ENCODE measurements at regions not wholly inside any gene's neighbourhood (a gene's known extent, or its start where the extent isn't known, plus 50 kb on each side); places are given as distances from the start of the nearest gene placed in this dataset.

DNA sequence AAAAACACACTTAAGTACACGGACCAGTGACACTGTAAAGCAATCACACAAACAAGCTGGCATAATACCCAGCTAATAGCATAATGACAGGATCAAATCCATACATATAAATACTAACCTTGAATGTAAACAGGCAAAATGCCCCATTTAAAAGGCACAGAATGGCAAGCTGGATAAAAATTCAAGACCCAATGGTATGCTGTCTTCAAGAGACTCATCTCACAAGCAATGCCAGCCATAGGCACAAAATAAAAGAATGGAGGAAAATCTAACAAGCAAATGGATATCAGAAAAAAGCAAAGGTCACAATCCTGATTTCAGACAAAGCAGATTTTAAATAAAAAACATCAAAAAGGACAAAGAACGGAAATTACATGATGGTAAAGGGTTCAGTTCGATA is 79.1 kb upstream of the PTGFR start:
- H3K4me1 Mint-ChIP-seq, result no peaks in the 10 kb centered on the region
- TF ChIP-seq EZH2 (IDR thresholded peaks at IDR 0.05; ENCODE audit: borderline replicate concordance, insufficient read depth, low read depth, low read length, poor library complexity, severe bottlenecking), result no peak
- TF ChIP-seq, protein P1, sequence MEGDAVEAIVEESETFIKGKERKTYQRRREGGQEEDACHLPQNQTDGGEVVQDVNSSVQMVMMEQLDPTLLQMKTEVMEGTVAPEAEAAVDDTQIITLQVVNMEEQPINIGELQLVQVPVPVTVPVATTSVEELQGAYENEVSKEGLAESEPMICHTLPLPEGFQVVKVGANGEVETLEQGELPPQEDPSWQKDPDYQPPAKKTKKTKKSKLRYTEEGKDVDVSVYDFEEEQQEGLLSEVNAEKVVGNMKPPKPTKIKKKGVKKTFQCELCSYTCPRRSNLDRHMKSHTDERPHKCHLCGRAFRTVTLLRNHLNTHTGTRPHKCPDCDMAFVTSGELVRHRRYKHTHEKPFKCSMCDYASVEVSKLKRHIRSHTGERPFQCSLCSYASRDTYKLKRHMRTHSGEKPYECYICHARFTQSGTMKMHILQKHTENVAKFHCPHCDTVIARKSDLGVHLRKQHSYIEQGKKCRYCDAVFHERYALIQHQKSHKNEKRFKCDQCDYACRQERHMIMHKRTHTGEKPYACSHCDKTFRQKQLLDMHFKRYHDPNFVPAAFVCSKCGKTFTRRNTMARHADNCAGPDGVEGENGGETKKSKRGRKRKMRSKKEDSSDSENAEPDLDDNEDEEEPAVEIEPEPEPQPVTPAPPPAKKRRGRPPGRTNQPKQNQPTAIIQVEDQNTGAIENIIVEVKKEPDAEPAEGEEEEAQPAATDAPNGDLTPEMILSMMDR (IDR thresholded peaks at IDR 0.05), result no peak
- ChIA-PET CTCF (no interaction called here), POLR2A (no interaction called here)
- no CpG with 5 or more reads among the region's 3 CpGs for WGBS (ENCODE audit: insufficient coverage)
- ATAC-seq (ENCODE audit: low read depth) (no peak), DNase-seq (no peak)
- H3K27me3 Mint-ChIP-seq, result no peaks in the 10 kb centered on the region
- Histone ChIP-seq H3K36me3 (replicated peaks in 1 of 2; ENCODE audit: control extremely low read depth in 1 of 2, control insufficient read depth in 1 of 2, extremely low read depth in 1 of 2, insufficient read depth in 2 of 2, low read length in 1 of 2) (no peaks in the 10 kb centered on the region), H3K4me1 (ENCODE audit: control insufficient read depth in 2 of 2, insufficient read depth in 2 of 2, low read length in 2 of 2) (no peaks in the 10 kb centered on the region), H3K9me3 (ENCODE audit: control extremely low read depth in 1 of 3, control insufficient read depth in 2 of 3, insufficient read depth in 1 of 3, low read length in 2 of 3) (peaks cover 0 to 8% (median 3%) of the 10 kb centered on the region in 3 donors), H3K4me2 (replicated peaks; ENCODE audit: low read depth, low read length, poor library complexity, severe bottlenecking) (no peak overlapping the region), H4K20me1 (ENCODE audit: control insufficient read depth, insufficient read depth, low read length, poor library complexity, severe bottlenecking) (no peaks in the 10 kb centered on the region), H3K79me2 (ENCODE audit: control insufficient read depth, insufficient read depth, low read length) (no peaks in the 10 kb centered on the region), H3K27me3 (replicated peaks in 1 of 4; ENCODE audit: control extremely low read depth in 1 of 4, control insufficient read depth in 3 of 4, insufficient read depth in 4 of 4, low read length in 3 of 4) (no peaks in the 10 kb centered on the region), H3K27ac (ENCODE audit: low read length in 2 of 2) (no peak overlapping the region), H3K9ac (ENCODE audit: low read length) (no peak overlapping the region), H2AFZ (ENCODE audit: insufficient read depth, low read depth, low read length, poor library complexity, severe bottlenecking) (no peak overlapping the region), H3K4me3 (ENCODE audit: control extremely low read depth in 1 of 5, extremely low read depth in 1 of 5, insufficient read depth in 1 of 5, low read depth in 2 of 5, low read length in 4 of 5) (no peak overlapping the region)
- H3K4me3 Mint-ChIP-seq, result no peak overlapping the region
- H3K27ac Mint-ChIP-seq, result no peak overlapping the region
- peaks cover 15% of the 10 kb centered on the region for H3K9me3 Mint-ChIP-seq (ENCODE audit: insufficient read depth)
- intact Hi-C loops (cut with micrococcal nuclease), result no loop called here

GRCh38 chr1:78415165-78415564 is 75.6 kb upstream of the PTGFR start:
- ChIA-PET CTCF (no interaction called here), POLR2A (no interaction called here)
- no peaks in the 10 kb centered on the region for H3K4me1 ChIP-seq (ENCODE audit: control insufficient read depth in 2 of 2, insufficient read depth in 2 of 2, low read length in 2 of 2)
- intact Hi-C loops (cut with micrococcal nuclease), result no loop called here
- WGBS (ENCODE audit: insufficient coverage), result no CpG with 5 or more reads among the region's 1 CpG
- peaks cover 0 to 3% (median 0%) of the 10 kb centered on the region in 3 donors for H3K9me3 ChIP-seq (ENCODE audit: control extremely low read depth in 1 of 3, control insufficient read depth in 2 of 3, insufficient read depth in 1 of 3, low read length in 2 of 3)
- Mint-ChIP-seq H3K4me1 (no peaks in the 10 kb centered on the region), H3K27ac (no peak overlapping the region), H3K9me3 (ENCODE audit: insufficient read depth) (peaks cover 15% of the 10 kb centered on the region), H3K4me3 (no peak overlapping the region), H3K27me3 (no peaks in the 10 kb centered on the region)
- no peak for TF ChIP-seq EZH2 (IDR thresholded peaks at IDR 0.05; ENCODE audit: borderline replicate concordance, insufficient read depth, low read depth, low read length, poor library complexity, severe bottlenecking)
- TF ChIP-seq, protein P1 (IDR thresholded peaks at IDR 0.05), result no peak
- H3K79me2 ChIP-seq (ENCODE audit: control insufficient read depth, insufficient read depth, low read length), result no peaks in the 10 kb centered on the region
- no peak overlapping the region for H3K4me3 ChIP-seq (ENCODE audit: control extremely low read depth in 1 of 5, extremely low read depth in 1 of 5, insufficient read depth in 1 of 5, low read depth in 2 of 5, low read length in 4 of 5)
- no peak overlapping the region for H2AFZ ChIP-seq (ENCODE audit: insufficient read depth, low read depth, low read length, poor library complexity, severe bottlenecking)
- DNase-seq (no peak), ATAC-seq (ENCODE audit: low read depth) (no peak)
- H3K4me2 ChIP-seq (replicated peaks; ENCODE audit: low read depth, low read length, poor library complexity, severe bottlenecking), result no peak overlapping the region
- no peaks in the 10 kb centered on the region for H3K36me3 ChIP-seq (replicated peaks in 1 of 2; ENCODE audit: control extremely low read depth in 1 of 2, control insufficient read depth in 1 of 2, extremely low read depth in 1 of 2, insufficient read depth in 2 of 2, low read length in 1 of 2)
- H3K27me3 ChIP-seq (replicated peaks in 1 of 4; ENCODE audit: control extremely low read depth in 1 of 4, control insufficient read depth in 3 of 4, insufficient read depth in 4 of 4, low read length in 3 of 4), result no peaks in the 10 kb centered on the region
- H4K20me1 ChIP-seq (ENCODE audit: control insufficient read depth, insufficient read depth, low read length, poor library complexity, severe bottlenecking), result no peaks in the 10 kb centered on the region
- H3K27ac ChIP-seq (ENCODE audit: low read length in 2 of 2), result no peak overlapping the region
- no peak overlapping the region for H3K9ac ChIP-seq (ENCODE audit: low read length)

Data from B cell (primary cell).